ENCODE measurements at regions not wholly inside any gene's neighbourhood (a gene's known extent, or its start where the extent isn't known, plus 50 kb on each side); places are given as distances from the start of the nearest gene placed in this dataset.
A peak's percentile ranks its signal among the peaks of the same experiment; 100 is the strongest.

DNA sequence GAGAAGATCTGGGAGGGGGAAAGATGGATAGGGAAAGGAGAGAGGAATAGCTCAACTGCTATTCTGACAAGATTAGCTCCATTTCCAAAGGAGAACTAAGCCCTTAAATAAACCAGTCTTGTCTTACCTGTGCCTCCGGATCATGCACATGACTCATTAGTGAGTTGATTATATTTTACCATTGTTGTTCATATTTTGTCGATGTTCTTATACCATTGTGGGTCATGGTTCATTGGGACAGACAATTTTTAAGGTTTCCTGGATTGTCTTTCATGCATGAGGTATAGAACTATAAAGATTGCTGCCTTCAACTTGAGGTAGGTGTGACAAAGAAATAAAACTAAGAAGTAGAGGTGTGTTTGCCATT, 243.0 kb upstream of the ATP2B1 start:
- Histone ChIP-seq H3K4me1 (ENCODE audit: control insufficient read depth, insufficient read depth, low read length) (peaks cover 15% of the 10 kb centered on the region; the same call in 1 of the 2 replicates), H3K4me2 (ENCODE audit: control insufficient read depth, insufficient read depth) (no peak overlapping the region), H3K27ac (ENCODE audit: control insufficient read depth, insufficient read depth) (no peak overlapping the region; the same call in 1 of the 2 replicates), H3K9ac (ENCODE audit: control insufficient read depth, insufficient read depth, low read length) (no peak overlapping the region), H3K79me2 (ENCODE audit: control insufficient read depth, insufficient read depth, low read length) (no peaks in the 10 kb centered on the region; the same call in 1 of the 2 replicates), H3K36me3 (ENCODE audit: control insufficient read depth in 2 of 2, insufficient read depth in 2 of 2, low read length in 1 of 2) (no peaks in the 10 kb centered on the region), H3K27me3 (replicated peaks in 1 of 2; ENCODE audit: control insufficient read depth in 2 of 2, insufficient read depth in 2 of 2, low read length in 1 of 2) (no peaks in the 10 kb centered on the region), H4K20me1 (ENCODE audit: control insufficient read depth, insufficient read depth) (no peaks in the 10 kb centered on the region), H3K9me3 (replicated peaks; ENCODE audit: control insufficient read depth, insufficient read depth, low read length) (no peaks in the 10 kb centered on the region; the same call in 2 of the 3 replicates), H3K4me3 (no peak overlapping the region), H2AFZ (ENCODE audit: control insufficient read depth, low read depth, low read length) (peak overlapping the region; percentile 1; the same call in 1 of the 2 replicates)
- TF ChIP-seq FOXK2 (IDR thresholded peaks at IDR 0.05) (no peak), TCF12 (IDR thresholded peaks at IDR 0.05; ENCODE audit: low read depth, low read length) (no peak), RUNX3 (IDR thresholded peaks at IDR 0.05; ENCODE audit: low read length) (no peak), NFYA (IDR thresholded peaks at IDR 0.05; ENCODE audit: borderline replicate concordance, low read depth, low read length) (no peak), MYC (IDR thresholded peaks at IDR 0.05; ENCODE audit: insufficient read depth, insufficient read length, insufficient replicate concordance, low read length, severe bottlenecking) (no peak), HDAC2 (IDR thresholded peaks at IDR 0.05) (no peak), SREBF1 (IDR thresholded peaks at IDR 0.05; ENCODE audit: low read length) (no peak)
- SMC1A ChIA-PET (ENCODE audit: uncharacterized antibody, unreplicated experiment), result interaction anchor here (0.7 to 7.9 kb wide), 16 partner anchors 9 to 409 kb away, joined by 3 to 154 read pairs (median 8); no protein-coding TSS in a partner anchor
- 49% methylated on average over 2 of the region's 2 CpGs for WGBS (ENCODE audit: insufficient coverage, insufficient replicate concordance, low lambda C conversion rate, missing lambda C conversion rate)
- BruUV-seq (replicated peaks), result no TSS peak
- CTCF ChIA-PET, result interaction anchor here (0.7 to 2.9 kb wide), 4 partner anchors 8 to 343 kb away, joined by 3 to 19 read pairs (median 4); no protein-coding TSS in a partner anchor
- POLR2A ChIA-PET, result interaction anchor here (0.7 to 2.9 kb wide), 4 partner anchors 8 to 242 kb away, joined by 3 to 13 read pairs (median 6); partner anchors contain the start of gene ATP2B1
- DNase-seq (ENCODE audit: low read depth, low spot score) (no peak), FAIRE-seq (no peak), ATAC-seq (no peak)
- RAD21 ChIA-PET (ENCODE audit: unreplicated experiment), result interaction anchor here (0.6 to 4.4 kb wide), 8 partner anchors 8 to 758 kb away, joined by 3 to 47 read pairs (median 8); no protein-coding TSS in a partner anchor
- intact Hi-C loops (cut with micrococcal nuclease; ENCODE audit: unreplicated experiment) (loop anchor here (2.0 kb wide), 2 partner anchors 25 to 93 kb away; no protein-coding TSS in a partner anchor), in situ Hi-C loops (cut with MboI) (no loop called here)

All from GM12878 (cell line).